HepG2 (cell line): ENCODE measurements at regions not wholly inside any gene's neighbourhood (a gene's known extent, or its start where the extent isn't known, plus 50 kb on each side); places are given as distances from the start of the nearest gene placed in this dataset.

ENCODE experiments used
- ATAC-seq: fragments of 200-7000 bp; cut with Tn5 transposase; 3 replicates; pipeline ENCODE4 v1.9.1; 2020; ENCODE audit warnings: mild to moderate bottlenecking, moderate library complexity
- BruUV-seq: library from RNA; stranded (reverse); fragments of 400-500 nt; replicated peaks from 2 replicates; lab custom pipeline; 2021; lab: Mats Ljungman, UMichigan
- CTCF ChIA-PET: fragments of 300-600 bp; formaldehyde crosslinking; extraction: SDS; loops from one replicate; lab custom pipeline; 2021; ENCODE audit warnings: low total read pairs, inconsistent platforms, low intra/inter-chr PET ratio; lab: Yijun Ruan, JAX
- POLR2A ChIA-PET: fragments of 350-600 bp; sonication (Branson Sonifier 250); formaldehyde crosslinking; loops from one replicate; lab custom pipeline; 2020; ENCODE audit warnings: antibody characterized with exemption, inconsistent platforms; lab: Yijun Ruan, JAX
- DNase-seq: peaks from one replicate; pipeline ENCODE4 v3.0.0-alpha.2; 2015; ENCODE audit warnings: low spot score
- FAIRE-seq: peaks from 3 replicates; lab custom pipeline; 2011; peaks lifted over from hg19 to GRCh38; lab: Jason Lieb, UNC
- H2AFZ ChIP-seq: one replicate; pipeline ENCODE4 v1.6.1; 2011; ENCODE audit warnings: low read length, inconsistent platforms
- H3K27ac ChIP-seq: fragments of 300-600 bp; 3 replicates; pipeline ENCODE4 v1.8.0; 2011; ENCODE audit warnings: mixed run types, mild to moderate bottlenecking, mixed read lengths, low read length, inconsistent platforms; ENCODE audit not compliant: insufficient read depth; ENCODE audit errors: extremely low read length
- H3K27me3 ChIP-seq, 2 experiments: fragments of 200-600 bp in 1 of 2; 2 replicates in 1 of 2; 3 replicates in 1 of 2; pipeline versions ENCODE4 v1.6.0 to v1.8.0; 2011; ENCODE audit warnings: low read length in 2 of 2, mild to moderate bottlenecking in 2 of 2, moderate library complexity in 2 of 2, inconsistent platforms in 1 of 2; ENCODE audit not compliant: insufficient read depth in 2 of 2, control insufficient read depth in 1 of 2
- H3K36me3 ChIP-seq, 2 experiments: fragments of 200-600 bp in 1 of 2; replicated peaks in 1 of 2; 2 replicates in 1 of 2; 3 replicates in 1 of 2; pipeline versions ENCODE4 v1.5.1 to v1.8.0; 2011; ENCODE audit warnings: low read length in 2 of 2, inconsistent platforms in 1 of 2; ENCODE audit not compliant: insufficient read depth in 2 of 2, control insufficient read depth in 1 of 2
- H3K4me1 ChIP-seq: 2 replicates; pipeline ENCODE4 v1.5.1; 2012; ENCODE audit warnings: low read length, inconsistent platforms; ENCODE audit not compliant: insufficient read depth
- H3K4me2 ChIP-seq: 2 replicates; pipeline ENCODE4 v1.6.0; 2011; ENCODE audit warnings: low read depth, low read length, inconsistent platforms
- H3K4me3 ChIP-seq, 3 experiments: fragments of 200-600 bp in 1 of 3; sonication (generic), shearing (Covaris generic) in 1 of 3; replicated peaks in 1 of 3; 2 replicates each; pipeline ENCODE4 v1.5.1; 2011 to 2016; ENCODE audit warnings: low read length in 3 of 3, inconsistent platforms in 2 of 3, low read depth in 2 of 3, mild to moderate bottlenecking in 2 of 3, control low read depth in 1 of 3, mixed read lengths in 1 of 3; ENCODE audit not compliant: insufficient read depth in 1 of 3
- H3K79me2 ChIP-seq: one replicate; pipeline ENCODE4 v1.6.1; 2011; ENCODE audit warnings: low read length, inconsistent platforms; ENCODE audit not compliant: insufficient read depth
- H3K9ac ChIP-seq: 2 replicates; pipeline ENCODE4 v1.6.0; 2011; ENCODE audit warnings: mild to moderate bottlenecking, low read depth, low read length, inconsistent platforms; ENCODE audit not compliant: insufficient read depth
- H3K9me3 ChIP-seq: 2 replicates; pipeline ENCODE4 v1.5.1; 2012; ENCODE audit warnings: mild to moderate bottlenecking, low read length
- H4K20me1 ChIP-seq: 2 replicates; pipeline ENCODE4 v1.6.0; 2011; ENCODE audit warnings: inconsistent platforms, mild to moderate bottlenecking, low read length, moderate library complexity; ENCODE audit not compliant: insufficient read depth
- ATRX ChIP-seq: sonication (generic); formaldehyde crosslinking; IDR thresholded peaks from 2 replicates; pipeline ENCODE4 v1.4.0; 2020; ENCODE audit warnings: missing genetic modification reagents, borderline replicate concordance
- DR1 ChIP-seq: sonication (generic); formaldehyde crosslinking; IDR thresholded peaks from 2 replicates; pipeline ENCODE4 v1.8.0; 2021; ENCODE audit warnings: mild to moderate bottlenecking, missing genetic modification reagents, inconsistent platforms
- MIER2 ChIP-seq: IDR thresholded peaks from 2 replicates; pipeline ENCODE4 v1.6.1; 2016; ENCODE audit warnings: missing biosample characterization, missing genetic modification reagents
- RARG ChIP-seq: sonication (generic); formaldehyde crosslinking; IDR thresholded peaks from 2 replicates; pipeline ENCODE4 v1.4.0; 2020; ENCODE audit warnings: low read depth, mild to moderate bottlenecking, missing genetic modification reagents
- SOX13 ChIP-seq, 3 experiments: fragments of 450-650 bp in 1 of 3; sonication (generic) in 1 of 3; formaldehyde crosslinking in 1 of 3; IDR thresholded peaks in 2 of 3; conservative IDR thresholded peaks in 1 of 3; 2 replicates each; pipeline versions ENCODE4 v1.5.0 to v1.6.1; 2016 to 2020; ENCODE audit warnings: antibody characterized with exemption in 1 of 3, mild to moderate bottlenecking in 1 of 3, missing compliant biosample characterization in 1 of 3, missing genetic modification reagents in 1 of 3, moderate library complexity in 1 of 3
- YEATS2 ChIP-seq: sonication (generic); formaldehyde crosslinking; IDR thresholded peaks from 2 replicates; pipeline ENCODE4 v1.4.0; 2020; ENCODE audit warnings: missing genetic modification reagents, borderline replicate concordance
- ZNF180 ChIP-seq: sonication (generic); formaldehyde crosslinking; IDR thresholded peaks from 2 replicates; pipeline ENCODE4 v1.4.0; 2020; ENCODE audit warnings: low read depth, missing genetic modification reagents, borderline replicate concordance
- ZNF614 ChIP-seq: IDR thresholded peaks from 2 replicates; pipeline ENCODE4 v1.6.1; 2018; ENCODE audit warnings: missing biosample characterization, missing genetic modification reagents, inconsistent platforms, borderline replicate concordance
- ZNF674 ChIP-seq: sonication (generic); formaldehyde crosslinking; IDR thresholded peaks from 2 replicates; pipeline ENCODE4 v1.5.0; 2020; ENCODE audit warnings: low read depth, mild to moderate bottlenecking, missing genetic modification reagents
- WGBS: methylation state at CpG from one replicate; pipeline ENCODE4 v1.1.6; 2017; ENCODE audit warnings: low lambda C conversion rate; 5-methylcytosine and 5-hydroxymethylcytosine counted together
- in situ Hi-C: cut with HindIII; loops from 2 replicates; pipeline ENCODE4 v1.10.0; 2017; ENCODE audit warnings: low pct_unique_long_range_greater_than_20kb; ENCODE audit not compliant: extremely low pct_ligation_motif_present
- intact Hi-C: fragments of 100-400 bp; cut with micrococcal nuclease; formaldehyde crosslinking; loops from one replicate; pipeline ENCODE4 v1.10.0; 2022; ENCODE audit not compliant: unreplicated experiment
- TF ChIP-seq, protein P1 (sequence below): sonication (generic); formaldehyde crosslinking; IDR thresholded peaks from 2 replicates; pipeline ENCODE4 v1.8.0; 2023; ENCODE audit warnings: mild to moderate bottlenecking, missing genetic modification reagents
- TF ChIP-seq, protein P2 (sequence below): sonication (generic); formaldehyde crosslinking; IDR thresholded peaks from 2 replicates; pipeline ENCODE4 v1.4.0; 2020; ENCODE audit warnings: low read depth, mild to moderate bottlenecking, missing genetic modification reagents
- TF ChIP-seq, protein P3 (sequence below): IDR thresholded peaks from 2 replicates; pipeline ENCODE4 v1.6.1; 2012; ENCODE audit warnings: low read length, improper control_type of control experiment
- TF ChIP-seq, protein P4 (sequence below): sonication (generic); formaldehyde crosslinking; IDR thresholded peaks from 2 replicates; pipeline ENCODE4 v1.8.1; 2023; ENCODE audit warnings: mild to moderate bottlenecking, missing genetic modification reagents

DNA sequence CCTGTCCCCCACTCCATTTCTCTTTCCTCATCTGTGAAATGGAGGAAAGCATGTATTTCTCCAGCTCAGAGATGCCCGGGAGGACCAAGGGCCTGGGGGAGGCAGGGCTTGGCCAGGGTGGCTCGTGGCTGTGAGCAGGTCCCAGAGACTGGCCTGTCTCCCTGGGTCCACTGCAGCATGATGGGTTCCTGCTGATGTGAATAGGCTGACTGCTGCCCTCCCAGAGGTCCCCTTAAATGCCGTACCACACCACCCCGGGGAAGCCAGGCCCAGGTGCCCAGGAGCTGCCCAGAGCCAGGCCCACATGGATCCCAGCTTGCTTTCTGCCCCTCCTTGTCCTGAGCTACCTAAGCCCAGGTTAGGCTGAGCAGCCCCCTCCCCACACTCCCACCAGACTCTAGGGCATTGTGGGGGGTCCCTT lies 158.2 kb upstream of the C14orf180 start:
- Histone ChIP-seq H2AFZ (no peak overlapping the region), H3K9ac (no peak overlapping the region), H3K36me3 (no peaks in the 10 kb centered on the region), H3K79me2 (no peaks in the 10 kb centered on the region), H3K4me1 (no peaks in the 10 kb centered on the region), H4K20me1 (no peaks in the 10 kb centered on the region), H3K9me3 (no peaks in the 10 kb centered on the region), H3K27me3 (peaks cover 13 to 40% of the 10 kb centered on the region in 2 experiments; a peak in 4 of 5 replicates), H3K4me3 (no peak overlapping the region), H3K4me2 (no peak overlapping the region), H3K27ac (no peak overlapping the region)
- WGBS, result 0% methylated on average over 2 of the region's 4 CpGs
- ChIA-PET CTCF (no interaction called here), POLR2A (no interaction called here)
- ATAC-seq (no peak), FAIRE-seq (no peak), DNase-seq (no peak)
- no peak for TF ChIP-seq ZNF614 (CRISPR knock-in tag)
- TF ChIP-seq, protein P1, sequence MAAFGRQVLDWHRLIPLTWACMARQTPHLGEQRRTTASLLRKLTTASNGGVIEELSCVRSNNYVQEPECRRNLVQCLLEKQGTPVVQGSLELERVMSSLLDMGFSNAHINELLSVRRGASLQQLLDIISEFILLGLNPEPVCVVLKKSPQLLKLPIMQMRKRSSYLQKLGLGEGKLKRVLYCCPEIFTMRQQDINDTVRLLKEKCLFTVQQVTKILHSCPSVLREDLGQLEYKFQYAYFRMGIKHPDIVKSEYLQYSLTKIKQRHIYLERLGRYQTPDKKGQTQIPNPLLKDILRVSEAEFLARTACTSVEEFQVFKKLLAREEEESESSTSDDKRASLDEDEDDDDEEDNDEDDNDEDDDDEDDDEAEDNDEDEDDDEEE, result no peak
- TF ChIP-seq, protein P2, sequence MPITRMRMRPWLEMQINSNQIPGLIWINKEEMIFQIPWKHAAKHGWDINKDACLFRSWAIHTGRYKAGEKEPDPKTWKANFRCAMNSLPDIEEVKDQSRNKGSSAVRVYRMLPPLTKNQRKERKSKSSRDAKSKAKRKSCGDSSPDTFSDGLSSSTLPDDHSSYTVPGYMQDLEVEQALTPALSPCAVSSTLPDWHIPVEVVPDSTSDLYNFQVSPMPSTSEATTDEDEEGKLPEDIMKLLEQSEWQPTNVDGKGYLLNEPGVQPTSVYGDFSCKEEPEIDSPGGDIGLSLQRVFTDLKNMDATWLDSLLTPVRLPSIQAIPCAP, result no peak
- TF ChIP-seq RARG (CRISPR knock-in tag), result no peak
- TF ChIP-seq YEATS2 (CRISPR knock-in tag), result no peak
- TF ChIP-seq, protein P3, sequence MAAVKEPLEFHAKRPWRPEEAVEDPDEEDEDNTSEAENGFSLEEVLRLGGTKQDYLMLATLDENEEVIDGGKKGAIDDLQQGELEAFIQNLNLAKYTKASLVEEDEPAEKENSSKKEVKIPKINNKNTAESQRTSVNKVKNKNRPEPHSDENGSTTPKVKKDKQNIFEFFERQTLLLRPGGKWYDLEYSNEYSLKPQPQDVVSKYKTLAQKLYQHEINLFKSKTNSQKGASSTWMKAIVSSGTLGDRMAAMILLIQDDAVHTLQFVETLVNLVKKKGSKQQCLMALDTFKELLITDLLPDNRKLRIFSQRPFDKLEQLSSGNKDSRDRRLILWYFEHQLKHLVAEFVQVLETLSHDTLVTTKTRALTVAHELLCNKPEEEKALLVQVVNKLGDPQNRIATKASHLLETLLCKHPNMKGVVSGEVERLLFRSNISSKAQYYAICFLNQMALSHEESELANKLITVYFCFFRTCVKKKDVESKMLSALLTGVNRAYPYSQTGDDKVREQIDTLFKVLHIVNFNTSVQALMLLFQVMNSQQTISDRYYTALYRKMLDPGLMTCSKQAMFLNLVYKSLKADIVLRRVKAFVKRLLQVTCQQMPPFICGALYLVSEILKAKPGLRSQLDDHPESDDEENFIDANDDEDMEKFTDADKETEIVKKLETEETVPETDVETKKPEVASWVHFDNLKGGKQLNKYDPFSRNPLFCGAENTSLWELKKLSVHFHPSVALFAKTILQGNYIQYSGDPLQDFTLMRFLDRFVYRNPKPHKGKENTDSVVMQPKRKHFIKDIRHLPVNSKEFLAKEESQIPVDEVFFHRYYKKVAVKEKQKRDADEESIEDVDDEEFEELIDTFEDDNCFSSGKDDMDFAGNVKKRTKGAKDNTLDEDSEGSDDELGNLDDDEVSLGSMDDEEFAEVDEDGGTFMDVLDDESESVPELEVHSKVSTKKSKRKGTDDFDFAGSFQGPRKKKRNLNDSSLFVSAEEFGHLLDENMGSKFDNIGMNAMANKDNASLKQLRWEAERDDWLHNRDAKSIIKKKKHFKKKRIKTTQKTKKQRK, result no peak
- TF ChIP-seq SOX13 (IDR thresholded peaks at IDR 0.05), result no peak
- no peak for TF ChIP-seq SOX13 (CRISPR knock-in tag; conservative IDR thresholded peaks at IDR 0.05 in 1 of 2, IDR thresholded peaks at IDR 0.05 in 1 of 2)
- no peak for TF ChIP-seq ZNF674 (CRISPR knock-in tag)
- TF ChIP-seq MIER2 (CRISPR knock-in tag), result no peak
- no peak for TF ChIP-seq ZNF180 (CRISPR knock-in tag)
- no peak for TF ChIP-seq ATRX
- TF ChIP-seq, protein P4, sequence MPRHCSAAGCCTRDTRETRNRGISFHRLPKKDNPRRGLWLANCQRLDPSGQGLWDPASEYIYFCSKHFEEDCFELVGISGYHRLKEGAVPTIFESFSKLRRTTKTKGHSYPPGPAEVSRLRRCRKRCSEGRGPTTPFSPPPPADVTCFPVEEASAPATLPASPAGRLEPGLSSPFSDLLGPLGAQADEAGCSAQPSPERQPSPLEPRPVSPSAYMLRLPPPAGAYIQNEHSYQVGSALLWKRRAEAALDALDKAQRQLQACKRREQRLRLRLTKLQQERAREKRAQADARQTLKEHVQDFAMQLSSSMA, result no peak
- no peak for TF ChIP-seq DR1 (CRISPR knock-in tag)
- intact Hi-C loops, result no loop called here
- no TSS peak for BruUV-seq
- in situ Hi-C loops, result no loop called here
